HL-60 (cell line): ENCODE measurements at regions not wholly inside any gene's neighbourhood (a gene's known extent, or its start where the extent isn't known, plus 50 kb on each side); places are given as distances from the start of the nearest gene placed in this dataset.

Experiments
- DNase-seq, 2 experiments: peaks; one replicate each; pipeline ENCODE4 v3.0.0-alpha.2; 2010 to 2020; ENCODE audit warnings: low read depth in 1 of 2, low spot score in 1 of 2
- H3K27ac ChIP-seq: fragments of 250-450 bp; sonication (Bioruptor Pico); replicated peaks from 2 replicates; pipeline ENCODE4 v1.5.1; 2020; ENCODE audit warnings: mild to moderate bottlenecking, moderate library complexity
- H3K27me3 ChIP-seq: fragments of 250-450 bp; sonication (Bioruptor Pico); 2 replicates; pipeline ENCODE4 v1.5.1; 2021; ENCODE audit warnings: mild to moderate bottlenecking, moderate library complexity; ENCODE audit not compliant: insufficient read depth, poor library complexity, severe bottlenecking
- H3K4me3 ChIP-seq: replicated peaks from 2 replicates; pipeline ENCODE4 v1.5.1; 2011; ENCODE audit warnings: mild to moderate bottlenecking, control low read depth, low read length; ENCODE audit not compliant: insufficient read depth
- CTCF ChIP-seq: IDR thresholded peaks from one replicate; pipeline ENCODE4 v1.5.1; 2011; ENCODE audit warnings: low read length, control low read depth, inconsistent platforms; ENCODE audit not compliant: insufficient read depth
- GABPA ChIP-seq: IDR thresholded peaks from 2 replicates; pipeline ENCODE4 v1.6.1; 2012; ENCODE audit warnings: low read depth
- POLR2AphosphoS5 ChIP-seq: IDR thresholded peaks from 2 replicates; pipeline ENCODE4 v1.6.1; 2012; ENCODE audit warnings: low read depth
- REST ChIP-seq: IDR thresholded peaks from 2 replicates; pipeline ENCODE4 v1.6.1; 2012; ENCODE audit warnings: low read depth; ENCODE audit not compliant: insufficient replicate concordance
- SPI1 ChIP-seq: IDR thresholded peaks from 2 replicates; pipeline ENCODE4 v1.6.1; 2012; ENCODE audit warnings: low read depth, mild to moderate bottlenecking, borderline replicate concordance

GRCh38 chr6:154572556-154572955, 62.1 kb upstream of the CNKSR3 start:
- no peak for DNase-seq
- TF ChIP-seq SPI1: no peak
- no peak for TF ChIP-seq REST
- TF ChIP-seq GABPA: no peak
- no peak for TF ChIP-seq CTCF
- no peak; the same call in 1 of the 2 replicates for TF ChIP-seq POLR2AphosphoS5
- H3K4me3 ChIP-seq: no peak overlapping the region
- peaks cover 7% of the 10 kb centered on the region for H3K27me3 ChIP-seq
- H3K27ac ChIP-seq: no peak overlapping the region

- no peak for TF ChIP-seq POLR2AphosphoS5
- Histone ChIP-seq H3K27me3 (no peaks in the 10 kb centered on the region), H3K4me3 (no peak overlapping the region), H3K27ac (no peak overlapping the region)
- no peak for DNase-seq
Measured at GRCh38 chr6:154578004-154578559, 67.6 kb upstream of the CNKSR3 start.

- Histone ChIP-seq H3K27ac (no peak overlapping the region), H3K27me3 (no peaks in the 10 kb centered on the region), H3K4me3 (no peak overlapping the region)
- no peak for DNase-seq
- no peak for TF ChIP-seq REST
Measured at GRCh38 chr6:154579046-154579445, 68.6 kb upstream of the CNKSR3 start.

GRCh38 chr6:154579485-154579884, 69.0 kb upstream of the CNKSR3 start:
- H3K27ac ChIP-seq: no peak overlapping the region

More at GRCh38 chr6:154579485-154579884, 69.0 kb upstream of the CNKSR3 start:
- Histone ChIP-seq H3K27me3 (no peaks in the 10 kb centered on the region), H3K4me3 (no peak overlapping the region)
- no peak for TF ChIP-seq CTCF
- TF ChIP-seq POLR2AphosphoS5: no peak
- TF ChIP-seq SPI1: no peak
- no peak for TF ChIP-seq GABPA
- TF ChIP-seq REST: no peak
- no peak for DNase-seq
